Ovary (tissue), 7 donors: ENCODE measurements at regions not wholly inside any gene's neighbourhood (a gene's known extent, or its start where the extent isn't known, plus 50 kb on each side); places are given as distances from the start of the nearest gene placed in this dataset.

Experiments used
- DNase-seq, 5 donors: peaks; one replicate each; pipeline ENCODE4 v3.0.0-alpha.2; 2019 to 2020
- H3K27ac ChIP-seq, 2 donors: fragments of 200-600 bp; one replicate each; pipeline versions ENCODE4 v1.5.1 to v1.8.0; 2019 to 2022
- H3K27me3 ChIP-seq: fragments of 200-600 bp; one replicate; pipeline ENCODE4 v1.8.0; 2022
- H3K36me3 ChIP-seq: fragments of 200-600 bp; sonication (generic); one replicate; pipeline ENCODE4 v1.5.1; 2019
- H3K4me1 ChIP-seq: one replicate; pipeline ENCODE4 v1.8.1; 2013; ENCODE audit warnings: mild to moderate bottlenecking, moderate library complexity; ENCODE audit not compliant: insufficient read depth
- H3K4me3 ChIP-seq: fragments of 200-600 bp; sonication (generic); one replicate; pipeline ENCODE4 v1.5.1; 2017
- H3K9me3 ChIP-seq, 2 donors: fragments of 200-600 bp in 1 of 2; sonication (generic) in 1 of 2; one replicate each; pipeline versions ENCODE4 v1.5.1 to v1.8.1; 2013 to 2019; ENCODE audit warnings: mild to moderate bottlenecking in 1 of 2, moderate library complexity in 1 of 2
- EP300 ChIP-seq: sonication (generic); formaldehyde crosslinking; IDR thresholded peaks from one replicate; pipeline ENCODE4 v1.6.1; 2017; ENCODE audit warnings: antibody characterized with exemption
- POLR2A ChIP-seq: fragments of 450-650 bp; IDR thresholded peaks from one replicate; pipeline ENCODE4 v1.6.1; 2017; ENCODE audit warnings: antibody characterized with exemption, mild to moderate bottlenecking, moderate library complexity
- WGBS, 3 donors: extraction: QIAGEN DNeasy Blood & Tissue Kit in 1 of 3; methylation state at CpG; one replicate each; pipeline versions ENCODE4 v1.1.5 to v1.1.7; 2013 to 2017; 5-methylcytosine and 5-hydroxymethylcytosine counted together
- intact Hi-C, 4 donors: fragments of 100-400 bp; cut with DNase I; formaldehyde crosslinking; loops; one replicate each; pipeline versions ENCODE4 v1.11.0 to v1.15.1; 2022 to 2023
- TF ChIP-seq, protein P1 (sequence below), 3 donors: fragments of 450-650 bp in 2 of 3; fragments of 200-600 bp in 1 of 3; IDR thresholded peaks; one replicate each; pipeline versions ENCODE4 v1.5.1 to v1.8.0; 2016 to 2022; ENCODE audit warnings: antibody characterized with exemption in 3 of 3, mild to moderate bottlenecking in 1 of 3
- donor health status: DM: no; HTN: no; CAD: no; lungs with moderate emphysema.
- donor health status: DM: no; HTN: no; CAD: no.
- donor health status: Bipolar disorder and iron deficiency.
- donor health status: DM: no; HTN: no; CAD: no.
- donor health status: DM: yes; HTN: yes; CAD: no.

- Histone ChIP-seq H3K9me3 (peaks cover 0 to 3% of the 10 kb centered on the region in 2 donors), H3K4me1 (no peaks in the 10 kb centered on the region), H3K36me3 (no peaks in the 10 kb centered on the region), H3K27me3 (no peaks in the 10 kb centered on the region), H3K27ac (no peak overlapping the region), H3K4me3 (no peak overlapping the region)
- DNase-seq = no peak
- TF ChIP-seq EP300 (no peak), POLR2A (no peak)
- TF ChIP-seq, protein P1, sequence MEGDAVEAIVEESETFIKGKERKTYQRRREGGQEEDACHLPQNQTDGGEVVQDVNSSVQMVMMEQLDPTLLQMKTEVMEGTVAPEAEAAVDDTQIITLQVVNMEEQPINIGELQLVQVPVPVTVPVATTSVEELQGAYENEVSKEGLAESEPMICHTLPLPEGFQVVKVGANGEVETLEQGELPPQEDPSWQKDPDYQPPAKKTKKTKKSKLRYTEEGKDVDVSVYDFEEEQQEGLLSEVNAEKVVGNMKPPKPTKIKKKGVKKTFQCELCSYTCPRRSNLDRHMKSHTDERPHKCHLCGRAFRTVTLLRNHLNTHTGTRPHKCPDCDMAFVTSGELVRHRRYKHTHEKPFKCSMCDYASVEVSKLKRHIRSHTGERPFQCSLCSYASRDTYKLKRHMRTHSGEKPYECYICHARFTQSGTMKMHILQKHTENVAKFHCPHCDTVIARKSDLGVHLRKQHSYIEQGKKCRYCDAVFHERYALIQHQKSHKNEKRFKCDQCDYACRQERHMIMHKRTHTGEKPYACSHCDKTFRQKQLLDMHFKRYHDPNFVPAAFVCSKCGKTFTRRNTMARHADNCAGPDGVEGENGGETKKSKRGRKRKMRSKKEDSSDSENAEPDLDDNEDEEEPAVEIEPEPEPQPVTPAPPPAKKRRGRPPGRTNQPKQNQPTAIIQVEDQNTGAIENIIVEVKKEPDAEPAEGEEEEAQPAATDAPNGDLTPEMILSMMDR (IDR thresholded peaks at IDR 0.05) = no peak
- intact Hi-C loops = no loop called here
- 71 to 81% (median 73%) methylated on average over 1 of the region's 1 CpG for WGBS, 3 donors
Observed at GRCh38 chr6:133012774-133013173, 198.4 kb downstream of the RPS12 start.

DNA sequence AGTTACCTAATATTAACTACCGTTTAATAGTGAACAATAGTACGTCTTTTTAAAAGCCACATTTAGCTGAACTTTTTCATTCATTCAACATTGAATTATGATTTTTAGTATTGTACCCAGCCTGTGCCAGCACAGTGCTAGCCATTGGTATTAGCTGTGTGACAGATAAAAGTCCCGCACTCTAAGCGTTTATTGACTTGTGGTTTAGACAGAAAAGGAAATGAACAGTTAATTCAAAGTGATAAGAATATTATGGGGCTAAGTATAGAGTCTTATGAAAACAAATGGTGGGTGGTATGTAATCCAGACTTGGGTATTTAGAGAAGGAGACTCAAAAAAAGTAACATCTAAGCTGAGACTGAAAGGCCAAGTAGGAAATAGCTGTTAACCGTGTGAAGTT lies 202.3 kb downstream of the RPS12 start:
- Histone ChIP-seq H3K27ac (no peak overlapping the region), H3K4me3 (no peak overlapping the region), H3K9me3 (peaks cover 0 to 3% of the 10 kb centered on the region in 2 donors), H3K27me3 (no peaks in the 10 kb centered on the region), H3K36me3 (no peaks in the 10 kb centered on the region), H3K4me1 (no peaks in the 10 kb centered on the region)
- TF ChIP-seq EP300 (no peak), POLR2A (no peak)
- TF ChIP-seq, protein P1 (IDR thresholded peaks at IDR 0.05) = no peak
- intact Hi-C loops = no loop called here
- 83 to 85% (median 84%) methylated on average over 5 of the region's 5 CpGs for WGBS, 3 donors
- DNase-seq = no peak

DNA sequence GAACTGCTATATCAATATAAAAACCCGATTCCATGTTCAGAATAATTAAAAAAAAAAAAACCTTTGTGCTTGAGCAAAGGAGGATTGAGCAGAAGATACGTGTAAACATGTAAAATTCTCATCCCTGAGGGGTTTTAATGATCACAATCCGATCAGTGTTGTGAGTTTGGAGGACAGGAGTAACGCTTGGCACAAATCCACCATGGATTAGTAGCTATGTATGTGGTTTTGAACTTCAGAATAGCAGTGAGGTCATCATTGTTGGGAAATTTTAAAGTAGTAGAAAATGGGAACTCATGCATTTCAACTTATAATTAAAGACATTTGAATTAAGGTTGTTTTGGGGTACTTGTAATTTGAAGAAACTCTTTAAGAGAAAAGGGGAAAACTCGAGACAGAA lies 203.2 kb downstream of the RPS12 start:
- DNase-seq = no peak
- TF ChIP-seq POLR2A (no peak), EP300 (no peak)
- TF ChIP-seq, protein P1 (IDR thresholded peaks at IDR 0.05) = no peak
- Histone ChIP-seq H3K27me3 (no peaks in the 10 kb centered on the region), H3K4me3 (no peak overlapping the region), H3K36me3 (no peaks in the 10 kb centered on the region), H3K9me3 (peaks cover 0 to 3% of the 10 kb centered on the region in 2 donors), H3K4me1 (no peaks in the 10 kb centered on the region), H3K27ac (no peak overlapping the region)
- WGBS, 3 donors = 76 to 80% (median 78%) methylated on average over 5 of the region's 5 CpGs
- intact Hi-C loops = no loop called here

DNA sequence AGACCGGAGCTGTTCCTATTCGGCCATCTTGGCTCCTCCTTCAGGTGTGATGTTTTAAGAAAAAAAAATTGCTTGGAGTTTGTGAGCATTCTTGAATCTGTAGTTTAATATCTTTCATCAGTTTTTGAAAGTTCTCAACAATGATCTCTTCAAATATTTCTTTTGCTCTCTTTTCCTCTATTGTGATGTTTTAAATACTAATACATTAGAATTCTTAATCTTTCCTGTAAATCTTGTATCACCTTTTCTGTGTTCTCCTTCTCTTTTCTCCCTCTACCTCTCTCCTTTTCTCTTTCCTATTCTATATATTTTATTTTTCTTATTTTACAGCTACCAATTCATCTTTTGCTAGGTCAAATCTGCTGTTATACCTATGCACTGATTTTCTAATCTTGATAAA lies 212.3 kb downstream of the RPS12 start:
- Histone ChIP-seq H3K27ac (no peak overlapping the region), H3K27me3 (no peaks in the 10 kb centered on the region), H3K9me3 (no peaks in the 10 kb centered on the region), H3K36me3 (no peaks in the 10 kb centered on the region), H3K4me1 (no peaks in the 10 kb centered on the region), H3K4me3 (no peak overlapping the region)
- DNase-seq = no peak
- TF ChIP-seq EP300 = no peak
- no peak for TF ChIP-seq POLR2A
- TF ChIP-seq, protein P1 (IDR thresholded peaks at IDR 0.05) = no peak
- 87% methylated on average over 2 of the region's 2 CpGs; no CpG with 5 or more reads in 2 of the 3 donors for WGBS, 3 donors
- intact Hi-C loops = no loop called here

GRCh38 chr6:133033263-133033662 lies 207.9 kb upstream of the EYA4 start:
- intact Hi-C loops = no loop called here
- no peak overlapping the region for H3K4me3 ChIP-seq
- WGBS, 3 donors = 88 to 92% (median 89%) methylated on average over 4 of the region's 4 CpGs
- no peaks in the 10 kb centered on the region for H3K4me1 ChIP-seq
- no peaks in the 10 kb centered on the region for H3K9me3 ChIP-seq
- no peak overlapping the region for H3K27ac ChIP-seq
- no peaks in the 10 kb centered on the region for H3K36me3 ChIP-seq
- no peaks in the 10 kb centered on the region for H3K27me3 ChIP-seq
- TF ChIP-seq, protein P1 (IDR thresholded peaks at IDR 0.05) = no peak
- no peak for TF ChIP-seq EP300
- TF ChIP-seq POLR2A = no peak
- DNase-seq = no peak
